HUDEP-2 (cell line): ENCODE measurements at regions not wholly inside any gene's neighbourhood (a gene's known extent, or its start where the extent isn't known, plus 50 kb on each side); places are given as distances from the start of the nearest gene placed in this dataset.
"Not testable (repeated sequence)": the region's sequence is repeated elsewhere in the genome, so short reads cannot be mapped to it uniquely, and the experiment has no call there.

Source experiments
- DNase-seq, 76 experiments: peaks; one replicate each; lab custom pipeline; 2025; ENCODE audit not compliant: unreplicated experiment in 76 of 76; lab: John Stamatoyannopoulos, UW

DNA sequence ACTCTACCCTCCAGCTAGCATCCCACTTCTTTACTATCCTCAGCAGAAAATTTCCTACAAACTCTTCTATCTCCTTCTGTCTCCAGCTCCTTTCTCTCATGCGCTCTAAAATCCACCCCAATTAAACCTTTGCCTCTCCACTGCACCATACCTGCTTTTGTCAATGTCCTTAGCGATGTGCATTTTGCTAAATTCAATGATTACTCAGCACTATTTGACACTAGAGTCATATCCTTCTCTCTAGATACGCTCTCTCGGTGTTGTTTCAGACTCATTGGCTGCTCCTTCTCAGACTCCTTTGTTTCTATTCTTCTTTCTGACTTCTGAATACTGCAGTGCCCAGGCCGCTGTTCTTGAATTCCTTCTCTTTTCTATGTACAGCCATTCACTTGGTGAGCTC is 144.2 kb downstream of the HLX start:
- DNase-seq: no peak

- no peak for DNase-seq
Measured at GRCh38 chr1:221025501-221025900, 146.3 kb downstream of the HLX start.

GRCh38 chr1:221025956-221026355 is 146.7 kb downstream of the HLX start:
- DNase-seq: no peak

DNA sequence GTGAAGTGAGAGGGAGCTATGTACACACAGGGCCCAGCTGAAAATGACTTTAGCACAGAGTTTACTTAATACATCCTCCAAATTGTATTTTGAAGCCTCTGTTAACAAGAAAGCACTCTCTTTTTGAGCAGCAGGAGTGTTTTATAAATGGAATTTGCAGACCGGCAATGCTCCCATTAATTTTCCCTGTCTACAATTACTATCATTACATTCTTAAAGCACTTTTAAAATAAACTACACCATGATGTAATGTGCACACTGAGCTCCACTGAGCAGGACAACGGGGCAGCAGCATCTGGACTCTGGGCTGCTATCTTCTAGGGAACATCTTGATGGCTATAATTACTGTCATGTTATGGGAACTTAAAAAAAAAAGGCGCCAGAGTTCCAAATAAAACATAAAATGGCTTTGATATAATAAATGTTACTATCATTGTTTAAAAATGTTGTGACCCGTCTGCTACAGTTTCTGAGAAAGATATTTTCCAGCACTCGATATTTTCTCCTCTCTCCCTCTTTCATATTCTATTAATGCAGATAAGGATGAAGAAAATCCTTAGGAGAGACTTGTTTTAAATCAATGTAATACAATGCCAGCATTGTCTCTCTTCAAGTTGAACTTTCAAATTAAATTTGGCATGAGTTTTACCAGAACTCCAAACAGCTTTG is 150.9 kb downstream of the HLX start:
- DNase-seq: no peak

GRCh38 chr1:221030990-221031389 is 151.7 kb downstream of the HLX start:
- DNase-seq: no peak

DNA sequence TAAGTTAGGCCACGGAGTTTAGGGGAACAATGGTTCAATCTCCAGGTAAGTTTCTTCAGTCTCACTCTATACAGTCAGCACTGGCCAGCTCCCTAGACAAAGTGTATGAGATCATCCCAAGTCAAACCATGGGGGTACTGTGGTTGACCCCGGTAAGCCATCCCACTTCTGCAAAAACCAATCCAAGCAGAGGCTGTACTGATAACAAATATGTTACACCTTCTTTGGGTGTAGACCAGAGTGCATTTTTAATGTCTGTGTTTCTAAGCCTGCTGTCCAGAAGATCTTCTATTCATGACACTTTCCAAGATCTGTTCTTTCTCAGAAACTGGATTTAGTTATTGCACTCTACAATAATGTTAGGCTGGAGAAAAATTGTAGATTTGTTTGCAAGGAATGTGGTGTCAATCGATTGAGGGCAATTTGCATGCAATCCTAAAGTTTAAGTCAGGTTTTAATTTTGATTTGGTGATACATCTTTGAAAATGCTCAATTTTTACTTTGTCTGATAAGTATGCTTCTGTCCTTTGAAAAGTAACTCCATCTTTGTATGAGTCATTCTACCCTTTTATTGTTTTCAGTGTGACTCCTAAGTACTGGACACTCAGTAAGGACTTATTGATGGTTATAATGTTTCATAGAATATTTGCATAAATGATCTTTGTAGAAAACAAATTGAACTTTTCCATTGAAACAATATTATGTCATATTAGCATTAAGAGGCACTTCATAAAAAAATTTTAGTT is 152.4 kb downstream of the HLX start:
- DNase-seq: no peak

- DNase-seq: no peak
Measured at GRCh38 chr1:221032204-221032585, 153.0 kb downstream of the HLX start.

GRCh38 chr1:221032637-221033280 is 153.5 kb downstream of the HLX start:
- peak in 1 of 76 experiments; percentile 8 for DNase-seq

- DNase-seq: peak in 18 of 76 experiments; percentile 0 to 62 (median 14)
Measured at GRCh38 chr1:221035662-221036153, 156.5 kb downstream of the HLX start.

DNA sequence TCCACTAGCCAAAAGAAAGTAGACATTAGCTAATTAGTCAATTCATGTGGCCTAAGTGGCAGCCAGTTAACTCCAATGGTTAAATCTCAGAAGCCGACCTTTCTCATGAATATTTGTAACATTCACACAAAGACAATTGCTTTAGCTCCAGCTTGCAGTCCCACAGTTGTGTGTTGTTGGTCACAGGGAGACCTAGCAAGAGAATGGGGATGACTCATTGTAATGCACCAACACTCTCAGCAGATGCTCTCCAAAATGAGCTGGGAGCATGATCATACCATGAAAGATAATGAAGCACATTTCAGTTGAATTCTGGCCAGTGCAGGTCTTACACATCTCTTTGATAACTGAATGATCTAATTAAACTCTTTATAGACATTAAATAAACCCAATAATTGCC is 160.4 kb downstream of the HLX start:
- peak in 10 of 76 experiments; percentile 1 to 52 (median 28) for DNase-seq

DNA sequence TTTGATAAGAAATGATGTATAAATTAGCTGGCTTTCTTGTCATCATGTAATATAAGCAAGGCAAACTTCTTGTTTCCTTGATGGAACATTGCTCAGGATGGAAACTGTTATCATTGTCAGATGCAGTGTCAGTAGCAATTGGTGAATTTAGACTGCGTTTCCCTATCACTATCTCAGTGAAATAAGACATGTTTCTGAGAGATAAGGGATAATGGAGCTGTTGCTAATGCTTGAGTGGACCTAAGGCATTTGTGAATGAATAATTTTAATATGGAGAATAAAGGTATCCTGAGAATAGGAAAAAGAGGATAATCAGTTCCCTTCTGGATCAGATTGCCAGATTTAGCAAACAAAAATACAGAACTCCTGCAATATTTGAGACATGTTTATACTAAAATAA is 160.9 kb downstream of the HLX start:
- peak in 7 of 76 experiments; percentile 5 to 38 (median 10) for DNase-seq

DNA sequence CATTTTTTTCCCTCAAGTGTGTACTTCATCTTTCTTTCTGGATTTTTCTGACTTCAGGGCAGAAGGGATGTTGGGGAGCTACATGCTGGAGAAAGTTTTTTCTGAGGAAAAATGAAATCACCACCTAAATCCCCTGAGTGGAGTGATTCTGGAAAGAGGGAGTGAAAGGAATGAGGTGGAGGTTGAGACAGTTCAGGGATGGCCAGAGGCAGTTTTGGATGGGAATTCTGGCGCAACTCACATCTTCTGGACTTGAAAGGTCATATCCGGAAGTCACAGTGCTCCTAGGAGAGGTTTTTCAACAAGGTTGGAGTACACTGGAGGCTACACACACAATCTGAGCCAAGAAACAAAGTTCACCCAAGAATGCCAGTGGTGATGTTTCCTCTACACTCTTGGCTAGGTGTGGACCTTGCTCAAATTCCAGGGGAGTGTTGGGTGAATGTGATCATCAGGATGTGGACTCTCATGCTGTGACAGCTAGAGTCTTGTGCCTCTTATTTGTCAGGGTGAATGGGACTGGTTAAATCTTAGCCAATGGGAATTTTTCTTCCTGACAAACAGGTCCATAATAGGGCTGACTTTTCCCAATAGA is 161.5 kb downstream of the HLX start:
- DNase-seq: no peak

- no peak for DNase-seq
Measured at GRCh38 chr1:221044538-221044937, 165.3 kb downstream of the HLX start.

GRCh38 chr1:221045151-221045550 is 165.9 kb downstream of the HLX start:
- no peak for DNase-seq

DNA sequence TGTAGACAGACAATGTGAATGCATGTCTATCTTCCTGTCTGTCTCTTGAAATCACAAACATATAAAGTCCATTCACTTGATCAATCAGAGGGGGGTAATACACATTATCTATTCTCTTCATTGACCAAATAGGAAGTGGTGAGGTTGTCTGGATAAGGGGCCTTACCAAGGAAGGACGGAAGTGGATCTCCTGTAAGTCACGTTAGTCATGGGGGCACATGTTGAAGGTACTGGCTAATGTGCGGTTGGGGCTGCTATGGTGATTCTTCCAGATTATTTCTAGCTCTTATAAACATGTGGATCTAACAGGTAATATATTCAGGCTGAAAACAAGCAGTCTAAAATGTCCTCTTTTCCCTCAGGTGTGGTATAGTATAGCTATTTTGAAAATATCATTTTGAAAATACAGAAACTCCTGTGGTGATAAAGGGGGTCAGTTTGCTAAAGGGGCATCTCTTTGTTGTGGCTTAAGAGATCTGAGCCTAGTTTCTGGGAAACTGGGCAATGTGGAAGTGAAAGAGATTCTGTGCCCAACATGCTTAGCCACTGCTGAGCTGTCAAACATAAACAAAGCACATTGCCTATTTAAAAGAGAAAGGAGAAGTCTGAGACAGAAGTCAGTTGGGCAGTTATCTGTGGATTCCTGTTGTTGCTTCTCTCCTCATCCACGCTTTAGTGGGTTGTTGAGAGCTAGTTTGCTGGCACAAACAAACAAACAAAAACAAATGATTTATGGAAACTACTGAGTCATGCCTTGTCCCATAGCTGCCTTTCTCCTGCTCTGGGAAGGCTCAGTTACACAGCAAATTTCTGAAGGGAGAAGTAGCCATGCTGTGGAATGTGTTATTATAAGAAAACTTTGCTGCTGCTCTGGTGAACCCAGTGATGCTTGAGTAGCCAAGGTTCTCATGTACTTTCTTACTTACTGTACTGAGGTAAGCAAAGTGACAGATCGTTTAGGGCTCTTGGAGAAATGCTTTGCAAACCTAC is 166.9 kb downstream of the HLX start:
- no peak for DNase-seq

GRCh38 chr1:221051391-221051790 is 172.1 kb downstream of the HLX start:
- not testable (repeated sequence) for DNase-seq

DNA sequence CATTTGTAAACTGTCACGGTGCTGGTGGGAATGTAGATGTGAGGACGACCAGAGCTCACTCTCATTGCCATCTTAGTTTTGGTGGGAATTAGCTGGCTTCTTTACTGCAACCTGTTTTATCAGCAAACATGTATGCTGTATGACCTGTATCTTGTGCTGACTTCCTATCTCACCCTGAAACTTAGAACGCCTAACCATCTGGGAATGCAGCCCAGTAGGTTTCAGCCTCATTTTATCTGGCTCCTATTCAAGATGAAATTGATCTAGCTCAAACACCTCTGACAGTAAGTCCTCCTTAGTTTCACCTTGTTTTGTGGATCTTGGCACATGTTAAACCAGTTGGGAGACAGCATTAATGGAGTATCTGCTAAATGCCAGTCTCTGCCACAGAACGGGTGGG is 174.6 kb downstream of the HLX start:
- no peak for DNase-seq

- no peak for DNase-seq
Measured at GRCh38 chr1:221059506-221059905, 180.3 kb downstream of the HLX start.

- DNase-seq: no peak
Measured at GRCh38 chr1:221063651-221064050, 184.4 kb downstream of the HLX start.

- no peak for DNase-seq
Measured at GRCh38 chr1:221066351-221067001, 187.2 kb downstream of the HLX start.
